K562 (cell line): ENCODE measurements at regions not wholly inside any gene's neighbourhood (a gene's known extent, or its start where the extent isn't known, plus 50 kb on each side); places are given as distances from the start of the nearest gene placed in this dataset.

Experiments used
- GABPB1 ChIP-seq: sonication (generic); formaldehyde crosslinking; IDR thresholded peaks from 2 replicates; pipeline ENCODE4 v1.8.0; 2022; ENCODE audit warnings: mild to moderate bottlenecking, missing genetic modification reagents
- HNRNPK ChIP-seq: fragments of 200-400 bp; formaldehyde crosslinking; IDR thresholded peaks from one replicate; pipeline ENCODE4 v1.6.1; 2018; ENCODE audit warnings: mild to moderate bottlenecking, low read depth, low read length; ENCODE audit not compliant: poor library complexity, severe bottlenecking
- NFIC ChIP-seq: fragments of 450-650 bp; IDR thresholded peaks from 2 replicates; pipeline ENCODE4 v1.6.1; 2017; ENCODE audit warnings: mild to moderate bottlenecking, inconsistent platforms
- POLR2A ChIP-seq: fragments of 450-650 bp; conservative IDR thresholded peaks from 2 replicates; pipeline ENCODE4 v1.6.1; 2016
- SMC3 ChIP-seq: conservative IDR thresholded peaks from 2 replicates; pipeline ENCODE4 v1.6.1; 2011; ENCODE audit warnings: low read depth, low read length, improper control_type of control experiment; ENCODE audit not compliant: insufficient read depth
- TF ChIP-seq, protein P1 (sequence below), 2 experiments: IDR thresholded peaks; 2 replicates each; pipeline ENCODE4 v1.6.1; 2011; ENCODE audit warnings: borderline replicate concordance in 1 of 2, control low read depth in 1 of 2, low read depth in 1 of 2, low read length in 1 of 2, mild to moderate bottlenecking in 1 of 2, mixed read lengths in 1 of 2, moderate library complexity in 1 of 2; ENCODE audit not compliant: insufficient read depth in 1 of 2, insufficient read length in 1 of 2, poor library complexity in 1 of 2, severe bottlenecking in 1 of 2; ENCODE audit errors: extremely low read depth in 1 of 2
- TF ChIP-seq, protein P2 (sequence below), 3 experiments: IDR thresholded peaks in 2 of 3; conservative IDR thresholded peaks in 1 of 3; 2 replicates each; pipeline ENCODE4 v1.5.1; 2011 to 2012; ENCODE audit warnings: low read length in 3 of 3, mild to moderate bottlenecking in 3 of 3, control low read depth in 2 of 3, improper control_type of control experiment in 1 of 3, inconsistent platforms in 1 of 3, low read depth in 1 of 3, mixed read lengths in 1 of 3, moderate library complexity in 1 of 3; ENCODE audit not compliant: insufficient read depth in 2 of 3

- TF ChIP-seq POLR2A (no peak), GABPB1 (no peak), HNRNPK (no peak), NFIC (no peak), SMC3 (no peak)
- TF ChIP-seq, protein P1, sequence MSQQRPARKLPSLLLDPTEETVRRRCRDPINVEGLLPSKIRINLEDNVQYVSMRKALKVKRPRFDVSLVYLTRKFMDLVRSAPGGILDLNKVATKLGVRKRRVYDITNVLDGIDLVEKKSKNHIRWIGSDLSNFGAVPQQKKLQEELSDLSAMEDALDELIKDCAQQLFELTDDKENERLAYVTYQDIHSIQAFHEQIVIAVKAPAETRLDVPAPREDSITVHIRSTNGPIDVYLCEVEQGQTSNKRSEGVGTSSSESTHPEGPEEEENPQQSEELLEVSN (IDR thresholded peaks at IDR 0.05; ENCODE audit: borderline replicate concordance in 1 of 2, extremely low read depth in 1 of 2, insufficient read depth in 1 of 2, insufficient read length in 1 of 2, low read depth in 1 of 2, low read length in 1 of 2, poor library complexity in 1 of 2, severe bottlenecking in 1 of 2) = no peak
- TF ChIP-seq, protein P2, sequence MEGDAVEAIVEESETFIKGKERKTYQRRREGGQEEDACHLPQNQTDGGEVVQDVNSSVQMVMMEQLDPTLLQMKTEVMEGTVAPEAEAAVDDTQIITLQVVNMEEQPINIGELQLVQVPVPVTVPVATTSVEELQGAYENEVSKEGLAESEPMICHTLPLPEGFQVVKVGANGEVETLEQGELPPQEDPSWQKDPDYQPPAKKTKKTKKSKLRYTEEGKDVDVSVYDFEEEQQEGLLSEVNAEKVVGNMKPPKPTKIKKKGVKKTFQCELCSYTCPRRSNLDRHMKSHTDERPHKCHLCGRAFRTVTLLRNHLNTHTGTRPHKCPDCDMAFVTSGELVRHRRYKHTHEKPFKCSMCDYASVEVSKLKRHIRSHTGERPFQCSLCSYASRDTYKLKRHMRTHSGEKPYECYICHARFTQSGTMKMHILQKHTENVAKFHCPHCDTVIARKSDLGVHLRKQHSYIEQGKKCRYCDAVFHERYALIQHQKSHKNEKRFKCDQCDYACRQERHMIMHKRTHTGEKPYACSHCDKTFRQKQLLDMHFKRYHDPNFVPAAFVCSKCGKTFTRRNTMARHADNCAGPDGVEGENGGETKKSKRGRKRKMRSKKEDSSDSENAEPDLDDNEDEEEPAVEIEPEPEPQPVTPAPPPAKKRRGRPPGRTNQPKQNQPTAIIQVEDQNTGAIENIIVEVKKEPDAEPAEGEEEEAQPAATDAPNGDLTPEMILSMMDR (IDR thresholded peaks at IDR 0.05 in 2 of 3, conservative IDR thresholded peaks at IDR 0.05 in 1 of 3; ENCODE audit: insufficient read depth in 2 of 3, low read depth in 1 of 3, low read length in 3 of 3) = no peak
Measured at GRCh38 chr4:65202853-65203236, 467.4 kb downstream of the EPHA5 start.
